ENCODE measurements at regions not wholly inside any gene's neighbourhood (a gene's known extent, or its start where the extent isn't known, plus 50 kb on each side); places are given as distances from the start of the nearest gene placed in this dataset.

- no peak overlapping the region for H3K27ac Mint-ChIP-seq
- H3K27me3 Mint-ChIP-seq, result no peaks in the 10 kb centered on the region
- DNase-seq (no peak), ATAC-seq (replicated peaks) (no peak)
- no peaks in the 10 kb centered on the region for H3K9me3 Mint-ChIP-seq
- peaks cover 32 to 61% of the 10 kb centered on the region in 2 donors for H3K36me3 Mint-ChIP-seq
- H3K4me3 Mint-ChIP-seq, result peak overlapping the region in 1 of 2 donors; percentile 34
- peaks cover 78 to 94% of the 10 kb centered on the region in 2 donors for H3K4me1 Mint-ChIP-seq
These were observed 68.9 kb downstream of the NCOR2 start for GRCh38 chr12:124498275-124499189.

- H3K4me3 Mint-ChIP-seq, result no peak overlapping the region
- peaks cover 79 to 95% of the 10 kb centered on the region in 2 donors for H3K4me1 Mint-ChIP-seq
- H3K9me3 Mint-ChIP-seq, result no peaks in the 10 kb centered on the region
- no peaks in the 10 kb centered on the region for H3K27me3 Mint-ChIP-seq
- H3K27ac Mint-ChIP-seq, result no peak overlapping the region
- ATAC-seq (replicated peaks) (peak in 1 of 2 donors; percentile 24), DNase-seq (no peak)
- H3K36me3 Mint-ChIP-seq, result peaks cover 33 to 61% of the 10 kb centered on the region in 2 donors
These were observed 69.8 kb downstream of the NCOR2 start for GRCh38 chr12:124497658-124498057.

GRCh38 chr12:124497039-124497438 is 70.4 kb downstream of the NCOR2 start:
- no peak for DNase-seq
- Mint-ChIP-seq H3K4me3 (no peak overlapping the region), H3K27ac (peak overlapping the region; percentile 31), H3K36me3 (peaks cover 37 to 60% of the 10 kb centered on the region in 2 donors), H3K4me1 (peaks cover 78 to 96% of the 10 kb centered on the region in 2 donors), H3K27me3 (no peaks in the 10 kb centered on the region), H3K9me3 (no peaks in the 10 kb centered on the region)
- no peak for ATAC-seq (replicated peaks)

GRCh38 chr12:124496584-124496983 is 70.8 kb downstream of the NCOR2 start:
- Mint-ChIP-seq H3K9me3 (no peaks in the 10 kb centered on the region), H3K4me1 (peaks cover 78 to 96% of the 10 kb centered on the region in 2 donors), H3K27ac (no peak overlapping the region), H3K36me3 (peaks cover 41 to 62% of the 10 kb centered on the region in 2 donors), H3K4me3 (no peak overlapping the region), H3K27me3 (no peaks in the 10 kb centered on the region)
- DNase-seq (no peak), ATAC-seq (replicated peaks) (no peak)

- DNase-seq (no peak), ATAC-seq (replicated peaks) (no peak)
- Mint-ChIP-seq H3K9me3 (no peaks in the 10 kb centered on the region), H3K27me3 (no peaks in the 10 kb centered on the region), H3K36me3 (peaks cover 45 to 61% of the 10 kb centered on the region in 2 donors), H3K27ac (peak overlapping the region; percentile 83), H3K4me3 (peak overlapping the region in 1 of 2 donors; percentile 10), H3K4me1 (peaks cover 77 to 93% of the 10 kb centered on the region in 2 donors)
These were observed 72.0 kb downstream of the NCOR2 start for GRCh38 chr12:124495194-124495983.

GRCh38 chr12:124494751-124495129 is 72.7 kb downstream of the NCOR2 start:
- peaks cover 48 to 66% of the 10 kb centered on the region in 2 donors for H3K36me3 Mint-ChIP-seq
- no peak overlapping the region for H3K27ac Mint-ChIP-seq
- H3K4me3 Mint-ChIP-seq, result no peak overlapping the region
- H3K9me3 Mint-ChIP-seq, result no peaks in the 10 kb centered on the region
- ATAC-seq (replicated peaks) (no peak), DNase-seq (no peak)
- H3K4me1 Mint-ChIP-seq, result peaks cover 78 to 95% of the 10 kb centered on the region in 2 donors
- no peaks in the 10 kb centered on the region for H3K27me3 Mint-ChIP-seq

GRCh38 chr12:124493809-124494750 is 73.3 kb downstream of the NCOR2 start:
- Mint-ChIP-seq H3K4me1 (peaks cover 74 to 95% of the 10 kb centered on the region in 2 donors), H3K27me3 (no peaks in the 10 kb centered on the region), H3K36me3 (peaks cover 51 to 66% of the 10 kb centered on the region in 2 donors), H3K4me3 (peak overlapping the region; percentile 65 to 79), H3K27ac (peak overlapping the region; percentile 94), H3K9me3 (no peaks in the 10 kb centered on the region)
- peak; percentile 88 for DNase-seq
- ATAC-seq (replicated peaks), result peak; percentile 97 to 98

GRCh38 chr12:124492879-124493808 is 74.3 kb downstream of the NCOR2 start:
- ATAC-seq (replicated peaks) (no peak), DNase-seq (no peak)
- H3K27me3 Mint-ChIP-seq, result no peaks in the 10 kb centered on the region
- H3K4me3 Mint-ChIP-seq, result peak overlapping the region; percentile 48 to 65
- H3K36me3 Mint-ChIP-seq, result peaks cover 46 to 66% of the 10 kb centered on the region in 2 donors
- H3K27ac Mint-ChIP-seq, result peak overlapping the region; percentile 59
- H3K9me3 Mint-ChIP-seq, result no peaks in the 10 kb centered on the region
- peaks cover 70 to 95% of the 10 kb centered on the region in 2 donors for H3K4me1 Mint-ChIP-seq

GRCh38 chr12:124491856-124492420 is 75.5 kb downstream of the NCOR2 start:
- no peaks in the 10 kb centered on the region for H3K27me3 Mint-ChIP-seq
- peak overlapping the region; percentile 56 for H3K27ac Mint-ChIP-seq

GRCh38 chr12:124491310-124491709 is 76.1 kb downstream of the NCOR2 start:
- H3K9me3 Mint-ChIP-seq, result no peaks in the 10 kb centered on the region
- peak overlapping the region; percentile 20 to 43 for H3K4me3 Mint-ChIP-seq

More at GRCh38 chr12:124491856-124492420, 75.5 kb downstream of the NCOR2 start:
- DNase-seq, result no peak
- H3K36me3 Mint-ChIP-seq, result peaks cover 49 to 74% of the 10 kb centered on the region in 2 donors
- peaks cover 64 to 95% of the 10 kb centered on the region in 2 donors for H3K4me1 Mint-ChIP-seq
- peak overlapping the region in 1 of 2 donors; percentile 43 for H3K4me3 Mint-ChIP-seq
- no peaks in the 10 kb centered on the region for H3K9me3 Mint-ChIP-seq
- no peak for ATAC-seq (replicated peaks)

GRCh38 chr12:124490584-124491305 is 76.7 kb downstream of the NCOR2 start:
- Mint-ChIP-seq H3K27ac (no peak overlapping the region), H3K4me3 (no peak overlapping the region), H3K27me3 (no peaks in the 10 kb centered on the region), H3K36me3 (peaks cover 54 to 78% of the 10 kb centered on the region in 2 donors), H3K4me1 (peaks cover 60 to 90% of the 10 kb centered on the region in 2 donors), H3K9me3 (no peaks in the 10 kb centered on the region)
- no peak for ATAC-seq (replicated peaks)
- DNase-seq, result no peak

More at GRCh38 chr12:124491310-124491709, 76.1 kb downstream of the NCOR2 start:
- H3K36me3 Mint-ChIP-seq, result peaks cover 50 to 75% of the 10 kb centered on the region in 2 donors
- ATAC-seq (replicated peaks) (no peak), DNase-seq (no peak)
- H3K27ac Mint-ChIP-seq, result peak overlapping the region; percentile 25
- no peaks in the 10 kb centered on the region for H3K27me3 Mint-ChIP-seq
- H3K4me1 Mint-ChIP-seq, result peaks cover 61 to 92% of the 10 kb centered on the region in 2 donors
